HG03025 (cell line): ENCODE measurements at regions not wholly inside any gene's neighbourhood (a gene's known extent, or its start where the extent isn't known, plus 50 kb on each side); places are given as distances from the start of the nearest gene placed in this dataset.
"Not testable (repeated sequence)": the region's sequence is repeated elsewhere in the genome, so short reads cannot be mapped to it uniquely, and the experiment has no call there.

Experiments
- ATAC-seq: cut with Tn5 transposase; IDR thresholded peaks from one replicate; pipeline ENCODE4 v1.9.1; 2021; ENCODE audit warnings: mild to moderate bottlenecking, moderate library complexity; ENCODE audit not compliant: unreplicated experiment, low FRiP score

DNA sequence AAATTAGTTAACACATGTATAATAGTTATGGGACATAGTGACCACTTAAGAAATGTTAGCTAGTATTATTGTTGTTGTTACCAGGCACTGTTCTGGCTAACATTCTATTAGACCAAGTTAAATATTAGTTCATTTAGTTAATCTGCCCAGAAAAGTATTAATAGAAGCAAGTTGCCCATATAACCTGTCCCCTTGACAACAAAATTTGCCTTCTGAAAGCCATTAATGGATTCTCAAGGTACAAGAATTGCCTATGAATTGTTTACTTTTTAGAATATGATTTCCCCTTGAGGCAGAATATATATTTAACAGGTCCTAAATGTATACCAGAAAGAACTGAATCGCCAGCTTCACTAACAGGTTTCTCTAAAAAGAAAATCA, 167.3 kb upstream of the TMCC3 start:
- ATAC-seq: no peak

DNA sequence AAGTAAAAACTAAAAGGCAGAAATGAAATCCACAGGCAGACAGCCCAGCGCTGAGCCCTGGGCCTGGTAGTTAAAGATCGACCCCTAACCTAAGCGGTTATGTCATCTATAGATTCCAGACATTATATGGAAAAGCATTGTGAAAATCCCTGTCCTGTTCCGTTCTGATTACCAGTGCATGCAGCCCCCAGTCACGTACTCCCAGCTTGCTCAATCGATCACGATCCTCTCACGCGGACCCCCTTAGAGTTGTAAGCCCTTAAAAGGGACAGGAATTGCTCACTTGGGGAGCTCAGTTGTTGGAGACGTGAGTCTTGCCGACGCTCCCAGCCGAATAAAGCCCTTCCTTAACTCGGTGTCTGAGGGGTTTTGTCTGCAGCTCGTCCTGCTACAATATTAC, 166.8 kb upstream of the TMCC3 start:
- ATAC-seq: not testable (repeated sequence)

DNA sequence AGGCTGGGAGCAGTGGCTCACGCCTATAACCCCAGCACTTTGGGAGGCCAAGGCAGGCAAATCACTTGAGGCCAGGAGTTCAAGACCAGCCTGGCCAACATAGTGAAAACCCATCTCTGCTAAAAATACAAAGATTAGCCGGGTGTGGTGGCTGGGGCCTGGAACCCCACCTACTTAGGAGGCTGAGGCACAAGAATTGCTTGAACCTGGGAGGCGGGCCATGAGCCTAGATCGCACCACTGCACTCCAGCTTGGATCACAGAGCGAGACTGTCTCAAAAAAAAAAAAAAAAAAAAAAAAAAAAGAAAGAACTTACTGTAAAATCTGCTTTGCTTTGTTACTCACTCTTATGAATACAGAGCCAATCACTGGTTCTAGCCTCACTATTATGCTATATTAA, 166.4 kb upstream of the TMCC3 start:
- ATAC-seq: not testable (repeated sequence)

DNA sequence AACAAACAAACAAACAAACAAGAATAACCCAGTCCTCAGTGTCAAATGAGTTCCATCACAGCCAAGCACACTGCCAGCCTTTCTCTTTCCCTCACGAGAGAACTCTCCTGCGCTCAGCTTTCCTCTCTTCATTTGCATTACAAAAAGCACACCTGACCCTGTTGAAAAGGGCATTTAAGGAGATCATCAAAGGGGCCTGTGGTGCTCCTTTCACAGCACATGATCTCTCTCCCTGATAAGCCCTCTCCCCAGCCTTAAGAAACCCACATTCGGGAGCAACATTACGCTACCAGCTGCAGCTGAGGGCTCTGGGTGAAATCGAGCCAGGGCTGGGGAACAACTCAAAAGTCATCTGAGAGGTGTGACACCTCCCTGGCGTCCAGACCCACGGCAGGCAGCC, 165.6 kb upstream of the TMCC3 start:
- ATAC-seq: no peak

DNA sequence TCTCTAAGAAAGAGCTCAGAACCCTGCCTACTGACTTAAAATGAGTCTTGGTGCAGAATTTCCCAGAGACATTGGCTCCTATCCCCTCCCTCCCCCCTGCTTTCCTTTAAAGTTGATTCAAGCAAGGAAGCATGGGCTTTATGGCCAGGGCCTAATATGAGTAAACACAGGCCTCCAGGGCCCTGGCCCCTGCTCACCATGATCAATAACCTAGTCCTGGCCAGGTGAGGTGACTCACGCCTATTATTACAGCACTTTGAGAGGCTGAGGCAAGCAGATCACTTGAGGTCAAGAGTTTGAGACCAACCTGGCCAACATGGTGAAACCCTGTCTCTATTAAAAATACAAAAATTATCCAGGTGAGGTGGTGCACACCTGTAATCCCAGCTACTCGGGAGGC, 165.1 kb upstream of the TMCC3 start:
- no peak for ATAC-seq

DNA sequence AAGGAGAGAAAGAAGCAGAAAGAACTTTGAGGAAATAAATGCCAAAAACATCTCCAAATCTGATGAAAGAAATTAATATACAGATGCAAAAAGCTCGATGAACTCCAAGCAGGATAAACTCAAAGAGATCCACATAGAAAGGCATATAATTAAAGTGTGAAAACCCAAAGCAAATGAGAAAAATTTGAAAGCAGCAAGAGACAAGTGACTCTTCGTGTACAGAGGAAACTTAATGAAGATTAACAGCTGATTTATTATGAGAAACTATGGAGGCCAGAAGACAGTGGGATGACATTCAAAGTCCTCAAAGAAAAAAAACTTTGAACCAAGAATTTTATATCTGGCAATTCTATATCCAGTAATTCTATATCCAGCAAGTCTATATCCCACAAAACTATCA, 163.0 kb upstream of the TMCC3 start:
- no peak for ATAC-seq

DNA sequence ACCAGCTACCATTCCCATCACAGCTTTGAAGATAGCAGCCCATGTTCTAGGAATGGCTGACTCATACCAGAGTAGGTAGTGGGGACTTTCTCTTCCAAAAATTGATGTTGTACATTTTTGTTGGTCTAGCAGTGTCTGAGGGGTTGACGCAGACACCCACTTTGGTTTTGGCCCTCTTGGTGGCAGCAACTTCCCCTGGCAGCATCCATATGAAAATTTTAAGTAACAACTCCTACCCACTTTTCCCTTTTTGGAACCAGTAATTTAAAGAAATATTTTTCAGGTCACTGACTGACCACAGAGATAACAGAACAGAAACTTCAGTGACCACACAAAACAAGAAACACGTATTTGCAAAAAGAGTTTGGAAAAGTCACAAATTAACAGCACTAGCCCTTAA, 162.0 kb upstream of the TMCC3 start:
- no peak for ATAC-seq

DNA sequence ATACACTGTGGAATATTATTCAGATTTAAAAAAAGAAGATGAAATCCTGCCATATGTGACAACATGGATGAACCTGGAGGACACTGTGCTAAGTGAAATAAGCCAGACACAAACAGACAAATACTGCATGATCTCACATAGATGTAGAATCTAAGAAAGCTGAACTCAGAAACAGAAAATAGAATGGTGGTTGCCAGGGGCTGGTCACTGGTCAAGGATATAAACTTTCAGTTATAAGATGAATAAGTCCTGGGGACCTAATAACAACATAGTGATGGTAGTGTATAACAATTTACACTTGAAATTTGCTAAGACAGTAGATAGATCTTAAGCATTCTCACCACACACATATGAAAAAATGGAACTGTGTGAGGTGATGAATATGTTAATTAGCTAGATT, 161.3 kb upstream of the TMCC3 start:
- no peak for ATAC-seq

DNA sequence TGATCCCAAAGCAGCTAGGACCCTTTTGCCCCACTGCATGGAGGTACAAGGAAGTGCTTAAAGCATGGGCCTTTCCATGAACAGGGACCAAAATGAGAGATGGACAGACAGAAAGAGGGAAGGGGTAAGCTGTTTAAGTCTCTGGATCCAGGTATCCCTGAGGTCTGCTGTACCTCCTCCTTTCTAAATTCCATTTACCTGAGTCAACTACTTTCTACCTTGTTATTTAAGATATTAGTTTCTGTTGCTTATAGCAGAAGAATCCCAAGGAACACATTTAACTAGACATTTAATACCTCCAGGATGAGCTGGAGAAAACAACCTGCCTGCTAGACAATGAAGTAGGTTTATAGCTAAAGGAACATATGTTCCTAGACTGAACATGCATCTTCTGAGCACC, 157.6 kb upstream of the TMCC3 start:
- no peak for ATAC-seq

DNA sequence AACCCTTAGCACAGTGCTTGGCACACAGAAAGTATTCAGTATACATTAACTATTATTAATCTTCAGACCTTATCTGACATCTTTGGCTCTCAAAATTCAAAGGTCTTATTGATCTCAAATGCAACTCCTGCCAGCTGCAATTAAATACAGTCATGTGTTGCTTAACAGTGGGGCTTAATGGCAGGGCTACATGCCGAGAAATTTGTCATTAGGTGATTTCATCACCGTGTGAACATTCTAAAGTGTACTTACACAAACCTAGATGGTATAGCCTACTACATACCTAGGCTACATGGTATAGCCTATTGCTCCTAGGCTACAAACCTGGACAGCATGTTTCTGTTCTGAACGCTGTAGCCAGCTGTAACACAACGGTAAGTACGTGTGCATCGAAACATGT, 156.3 kb upstream of the TMCC3 start:
- no peak for ATAC-seq

DNA sequence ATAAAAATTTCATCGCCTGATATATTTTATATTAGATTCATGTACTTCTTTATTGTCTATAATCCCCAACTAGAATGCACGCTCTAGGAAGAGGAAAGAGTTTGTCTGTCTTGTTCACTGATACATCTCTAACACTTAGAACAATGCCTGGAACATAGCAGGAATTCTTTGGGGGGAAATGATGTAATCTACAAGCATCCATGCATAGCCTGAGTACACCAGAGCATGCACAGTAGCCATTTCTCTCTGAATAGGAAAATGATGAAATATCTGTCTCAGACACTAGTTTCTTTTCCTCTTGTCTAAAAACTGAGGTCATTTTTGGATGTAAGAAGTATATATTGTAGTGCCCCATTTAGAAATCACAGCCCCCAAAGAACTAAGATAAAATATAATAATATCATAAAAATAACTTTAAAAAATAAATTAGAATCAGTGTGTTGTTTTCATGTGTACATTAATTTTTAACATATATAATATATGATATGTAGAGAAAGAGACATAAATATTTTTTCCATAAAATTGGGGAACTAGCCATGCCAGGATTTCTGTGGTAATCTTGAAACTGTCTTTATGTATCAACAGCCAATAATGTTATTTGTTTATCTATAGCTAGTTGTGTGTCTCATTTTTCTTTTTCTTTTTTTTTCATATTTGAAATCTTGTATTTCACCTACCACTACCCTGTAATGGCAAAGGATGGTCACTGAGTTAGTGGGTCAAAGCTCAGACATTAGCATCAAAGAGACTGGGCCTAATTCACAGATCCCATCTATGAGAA, 155.6 kb upstream of the TMCC3 start:
- no peak for ATAC-seq

DNA sequence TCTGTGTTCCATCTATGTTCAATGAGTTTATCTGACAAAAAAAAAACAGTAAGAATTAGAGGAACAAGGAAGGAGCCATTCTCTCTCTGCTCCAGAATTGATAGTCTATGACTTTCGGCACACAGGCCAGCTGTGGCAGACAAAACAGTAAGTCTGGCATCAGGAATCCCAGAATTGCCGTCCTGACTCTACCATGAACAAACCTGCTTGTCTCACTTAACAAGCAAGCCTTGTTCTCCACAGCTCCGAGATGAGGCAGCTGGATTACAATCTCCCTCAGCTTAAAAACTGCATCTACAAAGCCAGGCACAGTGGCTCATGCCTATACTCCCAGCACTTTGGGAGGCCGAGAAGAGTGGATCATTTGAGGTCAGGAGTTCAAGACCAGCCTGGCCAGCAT, 153.6 kb upstream of the TMCC3 start:
- no peak for ATAC-seq

DNA sequence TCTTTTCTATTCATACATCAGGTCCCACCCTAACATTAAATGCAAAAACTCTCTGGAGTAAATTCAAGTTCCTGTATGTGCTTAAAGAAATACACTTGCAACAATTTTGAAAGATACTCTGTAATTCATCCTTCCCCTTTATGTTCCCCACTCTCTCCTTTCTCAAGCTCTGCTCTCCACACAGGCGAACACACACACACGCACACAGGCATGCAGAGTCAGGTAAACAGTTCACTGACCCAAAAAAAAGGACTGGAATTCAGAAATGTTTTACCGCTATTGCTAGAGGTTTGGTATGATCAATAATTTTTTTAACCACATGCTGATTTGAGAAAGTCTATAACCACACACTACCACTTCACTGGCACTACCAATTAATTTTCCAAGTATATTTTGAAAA, 152.4 kb upstream of the TMCC3 start:
- ATAC-seq: no peak

DNA sequence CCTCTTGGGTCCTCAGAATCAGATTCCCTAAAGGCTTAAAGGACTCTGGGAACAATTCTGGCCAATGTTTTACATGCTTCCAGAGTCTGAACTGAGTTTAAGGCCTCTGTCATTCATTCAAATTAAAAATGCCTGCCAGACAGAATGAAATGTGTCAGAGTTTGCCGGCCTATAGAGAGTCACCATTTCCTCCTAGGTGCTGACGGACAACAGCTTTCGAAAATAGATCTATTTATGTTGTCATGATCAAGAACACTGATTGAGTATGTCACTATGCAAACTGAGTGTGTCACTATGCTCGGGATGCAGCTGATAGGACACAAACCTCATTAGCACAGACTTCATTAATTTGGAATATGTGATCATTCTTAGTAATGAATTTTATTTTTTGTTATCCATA, 151.4 kb upstream of the TMCC3 start:
- no peak for ATAC-seq

DNA sequence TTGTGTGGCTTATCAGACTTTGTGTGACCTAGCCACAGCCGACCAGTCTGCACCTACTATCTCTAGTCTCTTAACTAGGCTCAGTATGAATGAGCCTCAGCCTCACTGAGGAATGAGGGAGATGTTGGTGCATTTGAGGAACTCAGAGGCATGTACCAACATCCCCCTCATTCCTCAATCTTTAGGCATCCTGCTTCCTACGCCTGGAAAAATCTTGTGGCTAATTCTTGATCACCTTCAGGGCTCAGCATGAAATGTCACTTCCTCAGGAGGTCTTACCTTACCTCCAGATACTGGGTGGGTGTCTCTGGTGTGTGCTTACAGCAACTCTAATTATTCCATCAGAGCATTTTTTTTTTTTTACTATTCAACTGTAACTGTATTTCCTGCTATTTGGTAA, 148.8 kb upstream of the TMCC3 start:
- ATAC-seq: no peak

DNA sequence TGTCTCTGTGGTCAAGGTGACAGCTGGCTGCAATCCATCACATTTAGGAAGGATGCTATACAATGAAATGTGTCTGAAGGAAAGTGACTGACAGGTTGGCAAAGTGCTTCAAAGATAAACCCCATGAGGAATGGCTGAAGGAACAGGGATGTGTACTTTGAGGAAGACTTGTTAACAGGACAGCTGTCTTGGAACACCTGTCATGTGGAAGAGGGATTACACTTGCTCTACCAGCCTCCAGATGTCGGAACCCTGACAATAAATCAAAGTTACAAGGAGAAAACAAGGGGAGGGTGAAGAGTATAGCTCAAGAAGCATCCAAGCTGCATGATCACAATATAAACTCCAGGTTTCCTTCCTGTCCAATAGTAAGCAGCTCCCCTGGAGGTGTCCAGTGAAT, 147.8 kb upstream of the TMCC3 start:
- no peak for ATAC-seq

DNA sequence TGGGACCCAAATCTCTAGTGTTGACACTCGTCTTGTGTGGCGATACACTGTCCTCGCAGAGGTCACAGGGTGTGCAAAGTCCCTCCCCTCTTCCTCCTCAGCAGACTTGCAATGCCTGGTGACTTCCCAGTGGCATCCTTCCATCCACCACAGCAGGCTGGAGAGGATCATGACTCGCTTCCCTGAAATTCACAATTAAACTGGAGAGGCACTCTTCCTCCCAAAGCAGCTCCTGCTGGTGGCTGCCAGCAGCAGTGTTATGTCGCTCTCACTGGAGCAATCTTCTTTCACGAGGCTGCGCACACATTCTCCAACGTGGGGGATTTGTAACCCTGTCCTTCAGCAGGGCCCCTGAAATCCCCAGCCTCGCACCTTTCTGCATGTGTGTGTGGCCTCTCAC, 145.2 kb upstream of the TMCC3 start:
- ATAC-seq: no peak

DNA sequence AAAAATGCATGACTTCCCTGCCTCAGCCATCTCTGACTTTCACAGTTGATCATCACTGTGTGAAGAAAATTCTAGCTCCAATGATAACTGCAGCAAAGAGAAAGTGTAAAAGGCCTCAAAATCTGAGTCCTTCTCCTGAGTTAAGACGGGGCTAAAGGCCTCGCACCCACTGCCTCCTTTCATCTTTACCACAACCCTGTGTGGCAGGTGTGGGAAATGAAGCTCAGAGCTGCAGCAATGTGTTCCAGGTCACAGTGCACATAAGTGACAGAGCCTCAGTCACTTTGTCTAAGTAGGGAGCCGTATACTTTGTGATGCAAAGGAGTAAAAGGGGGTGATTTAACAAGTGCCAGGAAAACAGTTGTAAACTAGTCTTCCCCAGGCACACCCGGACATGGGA, 144.7 kb upstream of the TMCC3 start:
- ATAC-seq: no peak

DNA sequence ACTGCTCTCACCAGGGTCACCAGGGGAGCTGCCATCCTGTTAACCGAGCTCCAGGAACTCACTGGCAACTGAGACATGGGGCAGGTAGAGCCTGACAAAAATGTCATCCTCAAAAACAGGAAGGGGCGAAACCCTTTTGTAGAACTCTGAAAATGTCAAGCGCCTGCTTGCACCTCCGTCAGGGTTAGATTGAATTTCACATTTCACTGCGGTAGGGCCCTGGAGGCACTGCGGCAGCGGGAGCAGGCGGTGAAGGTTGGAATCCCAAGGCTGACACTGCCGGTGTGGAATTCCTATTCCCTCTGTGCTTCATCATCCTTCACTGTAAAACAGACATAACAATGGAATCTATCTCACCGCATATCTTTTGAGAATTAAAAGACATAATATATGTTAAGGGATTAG, 142.8 kb upstream of the TMCC3 start:
- ATAC-seq: no peak

DNA sequence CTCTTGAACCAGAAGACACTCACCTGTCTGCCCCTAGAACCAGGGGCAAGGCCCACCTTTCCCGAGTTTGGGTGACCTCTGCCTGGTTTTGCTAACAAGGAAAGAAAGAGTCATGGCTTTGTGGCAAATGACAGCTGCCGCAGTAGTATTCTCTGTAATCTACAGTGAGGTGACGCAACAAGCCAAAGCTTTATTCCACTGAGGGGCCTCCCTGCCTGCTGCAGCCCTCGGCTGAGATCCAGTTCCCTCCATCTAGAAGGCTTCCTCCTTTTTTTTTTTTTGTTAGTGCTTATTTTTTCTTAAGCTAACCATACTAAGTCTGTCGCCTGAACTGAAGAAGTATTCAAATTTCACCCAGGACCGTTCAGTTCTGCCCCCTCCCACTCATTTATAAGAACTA, 142.3 kb upstream of the TMCC3 start:
- no peak for ATAC-seq

DNA sequence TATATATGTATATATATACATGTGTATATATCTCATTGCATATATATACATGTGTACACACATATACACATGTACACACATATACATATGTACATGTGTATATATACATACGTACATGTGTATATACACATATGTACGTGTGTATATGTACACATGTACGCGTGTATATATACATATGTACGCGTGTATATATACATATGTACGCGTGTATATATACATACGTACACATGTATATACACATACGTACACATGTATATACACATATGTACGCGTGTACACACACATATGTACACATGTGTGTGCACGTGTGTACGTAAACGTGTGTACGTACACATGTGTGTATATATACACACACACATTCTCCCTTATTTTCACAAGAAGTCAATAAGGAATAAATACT, 141.6 kb upstream of the TMCC3 start:
- ATAC-seq: no peak

DNA sequence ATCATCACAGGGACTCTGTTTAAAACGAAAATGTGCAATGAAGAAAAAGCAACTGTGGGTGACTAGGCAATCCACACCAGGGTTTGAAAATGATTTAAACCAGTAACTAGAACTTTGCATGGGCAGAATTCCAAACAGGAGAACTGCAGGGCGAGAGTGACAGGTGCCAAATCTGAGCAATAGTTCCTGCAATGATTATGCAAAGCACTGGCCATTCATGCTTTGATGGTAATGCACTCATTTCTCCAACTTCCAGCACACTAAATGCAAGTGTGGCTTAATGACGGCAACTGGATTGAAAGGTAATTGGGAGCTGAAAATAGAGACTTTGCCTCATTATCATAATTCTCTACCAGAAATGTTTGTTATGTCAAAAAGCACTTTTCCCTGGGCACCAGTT, 140.5 kb upstream of the TMCC3 start:
- ATAC-seq: no peak

DNA sequence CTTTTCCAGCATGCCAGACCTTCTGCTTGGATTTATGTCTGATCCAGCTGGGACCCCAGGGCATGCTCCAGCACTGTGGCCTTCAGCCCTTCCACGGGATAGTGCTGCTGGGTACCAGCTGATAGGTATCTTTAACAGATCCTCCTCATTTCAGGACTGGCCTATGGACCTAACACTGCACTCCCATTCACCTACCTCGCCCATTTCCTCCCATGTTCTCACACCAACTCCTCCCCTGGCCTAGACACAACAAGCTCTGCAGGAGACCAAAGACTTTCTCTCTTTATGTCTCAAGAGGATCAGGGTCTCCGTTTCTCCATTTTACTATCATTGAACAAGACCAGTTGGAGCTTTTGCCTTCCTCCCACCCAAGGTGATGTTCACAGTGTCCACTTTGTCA, 140.0 kb upstream of the TMCC3 start:
- ATAC-seq: no peak
